ENCODE measurements at regions not wholly inside any gene's neighbourhood (a gene's known extent, or its start where the extent isn't known, plus 50 kb on each side); places are given as distances from the start of the nearest gene placed in this dataset.

GRCh38 chr2:203585516-203585915 lies 50.4 kb upstream of the RAPH1 start:
- Histone ChIP-seq H3K36me3 (ENCODE audit: control insufficient read depth in 2 of 3, insufficient read depth in 3 of 3, low read length in 3 of 3) (no peaks in the 10 kb centered on the region), H3K27ac (ENCODE audit: low read depth in 2 of 2, low read length in 2 of 2) (no peak overlapping the region), H3K9me3 (ENCODE audit: control insufficient read depth in 2 of 3, insufficient read depth in 1 of 3, low read length in 3 of 3) (no peaks in the 10 kb centered on the region), H3K4me1 (ENCODE audit: control insufficient read depth in 2 of 3, insufficient read depth in 2 of 3, low read depth in 1 of 3, low read length in 3 of 3) (peaks cover 3 to 11% (median 5%) of the 10 kb centered on the region in 3 donors), H3K9ac (ENCODE audit: low read length in 3 of 3) (no peak overlapping the region), H3K27me3 (ENCODE audit: control insufficient read depth, insufficient read depth, low read length) (no peaks in the 10 kb centered on the region), H3K4me3 (ENCODE audit: low read length in 3 of 3) (no peak overlapping the region)
- FAIRE-seq: no peak
- TF ChIP-seq CTCF (IDR thresholded peaks at IDR 0.05; ENCODE audit: borderline replicate concordance, extremely low read depth, insufficient read depth): no peak
- DNase-seq: no peak
- intact Hi-C loops (cut with DNase I): no loop called here

- H3K4me3 ChIP-seq (ENCODE audit: low read length in 3 of 3): no peak overlapping the region
- peaks cover 3 to 9% (median 5%) of the 10 kb centered on the region in 3 donors for H3K4me1 ChIP-seq (ENCODE audit: control insufficient read depth in 2 of 3, insufficient read depth in 2 of 3, low read depth in 1 of 3, low read length in 3 of 3)
- no peaks in the 10 kb centered on the region for H3K36me3 ChIP-seq (ENCODE audit: control insufficient read depth in 2 of 3, insufficient read depth in 3 of 3, low read length in 3 of 3)
- intact Hi-C loops (cut with DNase I): no loop called here
- no peaks in the 10 kb centered on the region for H3K27me3 ChIP-seq (ENCODE audit: control insufficient read depth, insufficient read depth, low read length)
- no peak overlapping the region for H3K9ac ChIP-seq (ENCODE audit: low read length in 3 of 3)
- H3K27ac ChIP-seq (ENCODE audit: low read depth in 2 of 2, low read length in 2 of 2): no peak overlapping the region
- FAIRE-seq (no peak), DNase-seq (no peak)
- no peaks in the 10 kb centered on the region for H3K9me3 ChIP-seq (ENCODE audit: control insufficient read depth in 2 of 3, insufficient read depth in 1 of 3, low read length in 3 of 3)
- TF ChIP-seq CTCF (IDR thresholded peaks at IDR 0.05; ENCODE audit: borderline replicate concordance, extremely low read depth, insufficient read depth): no peak
Measured at GRCh38 chr2:203586206-203586605, 51.1 kb upstream of the RAPH1 start.

- Histone ChIP-seq H3K36me3 (ENCODE audit: control insufficient read depth in 2 of 3, insufficient read depth in 3 of 3, low read length in 3 of 3) (no peaks in the 10 kb centered on the region), H3K27ac (ENCODE audit: low read depth in 2 of 2, low read length in 2 of 2) (no peak overlapping the region), H3K4me1 (ENCODE audit: control insufficient read depth in 2 of 3, insufficient read depth in 2 of 3, low read depth in 1 of 3, low read length in 3 of 3) (peaks cover 3 to 9% (median 5%) of the 10 kb centered on the region in 3 donors), H3K27me3 (ENCODE audit: control insufficient read depth, insufficient read depth, low read length) (no peaks in the 10 kb centered on the region), H3K4me3 (ENCODE audit: low read length in 3 of 3) (no peak overlapping the region), H3K9me3 (ENCODE audit: control insufficient read depth in 2 of 3, insufficient read depth in 1 of 3, low read length in 3 of 3) (no peaks in the 10 kb centered on the region), H3K9ac (ENCODE audit: low read length in 3 of 3) (no peak overlapping the region)
- TF ChIP-seq CTCF (IDR thresholded peaks at IDR 0.05; ENCODE audit: borderline replicate concordance, extremely low read depth, insufficient read depth): no peak
- DNase-seq (no peak), FAIRE-seq (no peak)
- intact Hi-C loops (cut with DNase I): no loop called here
Measured at GRCh38 chr2:203586696-203587095, 51.6 kb upstream of the RAPH1 start.

- Histone ChIP-seq H3K27ac (ENCODE audit: low read depth in 2 of 2, low read length in 2 of 2) (no peak overlapping the region), H3K4me3 (ENCODE audit: low read length in 3 of 3) (no peak overlapping the region), H3K27me3 (ENCODE audit: control insufficient read depth, insufficient read depth, low read length) (no peaks in the 10 kb centered on the region), H3K9ac (ENCODE audit: low read length in 3 of 3) (no peak overlapping the region), H3K36me3 (ENCODE audit: control insufficient read depth in 2 of 3, insufficient read depth in 3 of 3, low read length in 3 of 3) (no peaks in the 10 kb centered on the region), H3K9me3 (ENCODE audit: control insufficient read depth in 2 of 3, insufficient read depth in 1 of 3, low read length in 3 of 3) (no peaks in the 10 kb centered on the region), H3K4me1 (ENCODE audit: control insufficient read depth in 2 of 3, insufficient read depth in 2 of 3, low read depth in 1 of 3, low read length in 3 of 3) (no peaks in the 10 kb centered on the region)
- intact Hi-C loops (cut with DNase I): no loop called here
- DNase-seq (no peak), FAIRE-seq (no peak)
- no peak for TF ChIP-seq CTCF (IDR thresholded peaks at IDR 0.05; ENCODE audit: borderline replicate concordance, extremely low read depth, insufficient read depth)
Measured at GRCh38 chr2:203590496-203590895, 55.4 kb upstream of the RAPH1 start.
